GM18867 (cell line): ENCODE measurements at regions not wholly inside any gene's neighbourhood (a gene's known extent, or its start where the extent isn't known, plus 50 kb on each side); places are given as distances from the start of the nearest gene placed in this dataset.

Source experiments
- ATAC-seq: cut with Tn5 transposase; IDR thresholded peaks from one replicate; pipeline ENCODE4 v1.9.1; 2021; ENCODE audit warnings: mild to moderate bottlenecking, moderate library complexity; ENCODE audit not compliant: unreplicated experiment

DNA sequence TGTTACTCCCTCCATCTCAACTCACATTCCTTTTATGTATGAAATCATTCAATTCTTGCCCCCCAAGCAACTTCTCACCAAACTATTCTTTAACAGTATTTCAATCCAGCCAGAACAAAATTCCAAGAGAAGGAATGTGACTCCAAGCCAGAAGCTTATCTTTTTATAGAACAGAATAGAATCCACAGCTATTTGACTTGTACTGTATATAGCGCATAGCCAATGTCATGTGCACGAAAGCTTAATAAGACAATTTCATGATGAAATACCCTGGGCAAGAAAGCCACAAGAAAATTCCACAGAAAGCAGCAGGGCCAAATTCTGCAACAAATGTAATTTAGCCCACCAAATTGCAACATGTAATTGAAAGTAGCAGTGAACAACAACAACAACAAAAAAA lies 127.6 kb upstream of the UBE2E2 start:
- ATAC-seq = no peak

DNA sequence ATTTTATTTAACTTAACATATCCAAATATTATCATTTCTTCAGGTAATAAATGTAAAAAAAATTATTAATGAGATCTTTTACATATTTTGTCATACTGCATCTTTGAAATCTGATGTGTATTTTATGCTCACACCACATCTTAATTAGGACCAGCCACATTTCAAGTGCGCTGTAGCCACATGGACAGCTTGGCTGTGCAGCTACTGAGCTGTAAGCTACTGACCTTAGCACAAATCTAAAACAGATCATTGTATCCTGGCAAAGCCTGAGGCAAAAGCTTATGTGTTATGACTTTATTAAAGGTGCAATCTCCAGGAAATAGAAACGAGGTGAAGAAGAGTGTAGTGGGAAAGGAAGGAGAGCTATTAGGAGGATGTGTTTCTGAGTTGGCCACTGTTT lies 126.7 kb upstream of the UBE2E2 start:
- ATAC-seq = no peak

DNA sequence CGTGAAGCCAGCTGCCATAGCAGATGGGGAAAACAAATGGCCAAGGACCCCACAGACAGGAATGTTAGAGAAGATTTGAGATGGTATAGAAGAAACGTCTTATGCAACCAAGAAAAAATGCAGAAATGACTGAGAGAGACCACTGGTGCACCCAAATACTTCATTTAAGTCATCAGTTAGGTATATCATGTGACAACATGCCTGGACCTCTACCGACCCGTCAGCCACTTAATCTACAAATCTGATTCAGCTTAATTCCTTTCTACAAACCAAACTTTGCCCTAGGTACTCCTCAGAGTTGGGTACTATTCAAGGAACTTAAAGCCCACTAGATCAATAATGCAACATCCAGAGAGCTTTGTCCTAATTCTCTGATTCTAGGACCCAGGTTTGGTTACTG lies 126.0 kb upstream of the UBE2E2 start:
- no peak for ATAC-seq

DNA sequence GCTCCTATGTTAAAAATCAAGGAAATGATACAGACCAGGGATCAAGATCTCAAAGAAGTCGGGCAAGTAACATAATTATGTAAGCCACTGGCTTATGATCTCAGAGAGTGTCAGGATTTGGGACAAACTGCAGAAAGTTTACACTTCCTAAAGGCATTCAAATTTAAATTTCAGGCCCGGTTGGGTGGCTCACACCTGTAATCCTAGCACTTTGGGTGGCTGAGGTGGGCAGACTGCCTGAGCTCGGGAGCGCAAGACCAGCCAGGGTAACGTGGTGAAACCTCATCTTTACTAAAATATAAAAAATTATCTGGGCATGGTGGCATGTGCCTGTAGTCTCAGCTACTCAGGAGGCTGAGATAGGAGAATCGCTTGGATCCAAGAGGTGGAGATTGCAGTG lies 124.4 kb upstream of the UBE2E2 start:
- no peak for ATAC-seq

DNA sequence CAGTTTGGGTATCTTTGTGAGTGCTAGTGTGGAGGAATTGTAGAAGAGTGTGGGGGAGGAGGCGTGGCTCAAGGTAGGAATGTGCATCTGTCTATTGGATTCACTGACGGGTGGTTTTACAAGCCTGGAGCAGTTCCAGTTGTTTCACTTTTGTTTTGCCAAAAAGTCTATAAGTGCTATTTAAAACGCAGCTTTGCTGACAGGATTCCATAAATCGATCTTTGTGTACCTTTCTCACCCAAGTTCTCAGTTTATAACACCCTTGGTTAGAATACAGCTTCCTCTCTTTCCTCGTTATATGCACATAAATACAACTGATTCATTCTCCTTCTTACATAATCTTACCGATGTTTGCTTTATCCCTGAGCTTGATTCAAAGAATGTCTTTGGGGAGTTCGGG lies 123.2 kb upstream of the UBE2E2 start:
- ATAC-seq = no peak

DNA sequence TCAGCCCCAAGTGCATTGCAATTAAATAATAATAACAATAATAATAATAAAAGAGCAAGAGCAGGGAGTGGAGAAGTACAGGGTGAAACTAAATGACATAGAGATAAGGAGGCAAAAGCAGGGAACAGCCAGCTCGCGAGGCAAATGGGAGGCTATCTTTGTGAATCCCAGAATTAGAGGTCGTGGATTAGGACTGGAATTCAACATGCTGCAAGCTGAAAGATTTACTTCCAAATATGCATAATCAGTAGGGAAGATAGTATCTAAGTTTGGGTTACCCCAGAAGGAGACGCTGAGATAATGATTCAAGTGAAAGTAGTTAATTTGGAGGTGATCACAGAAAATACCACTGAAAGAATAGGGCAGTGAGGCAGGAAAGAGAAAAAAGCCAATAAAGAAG lies 119.4 kb upstream of the UBE2E2 start:
- ATAC-seq = no peak

DNA sequence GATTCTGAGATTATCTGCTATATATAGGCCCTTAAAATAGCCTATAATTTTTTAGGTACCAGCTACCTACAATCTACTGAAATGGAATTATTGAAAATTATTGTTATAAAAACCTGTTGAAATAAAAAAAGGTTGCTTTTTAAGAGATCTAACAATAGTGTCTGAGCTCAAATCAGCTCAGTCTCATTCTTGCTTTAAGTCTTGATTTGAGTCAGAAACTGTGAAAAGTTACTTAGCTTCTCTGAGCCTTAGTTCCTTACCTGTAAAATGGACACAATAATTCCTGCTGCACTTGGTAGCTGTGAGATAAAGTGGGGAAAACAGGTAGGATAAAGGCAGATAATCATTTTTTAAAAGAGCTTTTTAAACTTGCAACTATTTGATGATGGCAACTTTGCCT lies 118.8 kb upstream of the UBE2E2 start:
- peak; percentile 55 for ATAC-seq

DNA sequence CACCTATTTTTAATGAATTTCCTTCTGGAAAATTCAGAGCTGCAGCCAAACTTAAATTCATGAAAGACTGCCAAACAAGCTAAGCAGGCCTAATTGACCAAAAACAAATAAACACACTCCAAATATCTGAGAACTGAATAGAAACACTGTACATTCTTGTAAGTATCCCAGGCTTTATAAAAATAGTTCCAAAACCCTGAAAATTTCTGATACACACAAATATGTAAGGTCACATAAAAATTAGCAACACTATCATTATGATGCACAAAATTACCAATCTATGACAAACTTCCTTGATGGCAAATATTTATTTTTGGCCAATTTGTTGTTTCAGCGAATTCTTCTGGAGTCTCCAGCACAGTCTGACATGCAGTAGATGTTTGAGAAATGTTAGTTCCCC lies 117.9 kb upstream of the UBE2E2 start:
- no peak for ATAC-seq

DNA sequence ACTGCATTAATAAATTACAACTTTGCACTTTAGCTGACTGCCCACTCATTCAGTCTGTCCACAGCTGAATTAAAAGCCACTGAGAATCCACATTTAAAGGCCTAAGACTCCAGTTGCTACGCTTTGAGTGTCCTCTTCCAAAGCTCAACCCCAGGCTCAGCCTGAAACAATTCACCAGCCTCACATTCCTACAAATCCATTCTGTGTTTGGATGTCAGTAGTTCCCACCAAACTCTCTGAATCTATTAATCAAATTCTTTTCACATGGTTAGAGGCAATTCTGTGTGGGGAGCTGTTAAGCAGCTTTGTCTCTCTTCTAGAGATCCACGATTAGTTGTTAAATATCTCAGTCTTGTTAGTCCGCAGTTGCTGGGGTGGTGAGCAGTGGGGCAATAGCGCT lies 116.8 kb upstream of the UBE2E2 start:
- no peak for ATAC-seq

DNA sequence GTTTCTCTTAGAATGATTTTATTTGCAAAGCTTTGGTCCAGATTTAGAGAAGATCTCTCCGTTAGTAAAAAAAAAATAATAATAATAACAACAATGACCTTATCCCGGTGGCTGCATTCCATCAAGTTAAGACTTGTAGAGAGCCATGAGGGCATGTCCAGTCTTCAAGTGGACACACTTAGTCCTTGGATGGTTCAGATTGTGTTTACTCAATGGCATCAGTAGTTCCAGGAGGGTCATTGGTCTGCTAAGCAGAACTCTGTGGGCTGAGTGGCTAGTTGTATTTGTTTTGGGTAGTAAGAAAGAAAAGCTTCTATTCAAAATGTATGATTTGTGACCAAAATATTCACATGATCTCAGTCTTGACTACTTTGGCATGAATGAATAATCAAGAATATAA lies 116.3 kb upstream of the UBE2E2 start:
- ATAC-seq = no peak

DNA sequence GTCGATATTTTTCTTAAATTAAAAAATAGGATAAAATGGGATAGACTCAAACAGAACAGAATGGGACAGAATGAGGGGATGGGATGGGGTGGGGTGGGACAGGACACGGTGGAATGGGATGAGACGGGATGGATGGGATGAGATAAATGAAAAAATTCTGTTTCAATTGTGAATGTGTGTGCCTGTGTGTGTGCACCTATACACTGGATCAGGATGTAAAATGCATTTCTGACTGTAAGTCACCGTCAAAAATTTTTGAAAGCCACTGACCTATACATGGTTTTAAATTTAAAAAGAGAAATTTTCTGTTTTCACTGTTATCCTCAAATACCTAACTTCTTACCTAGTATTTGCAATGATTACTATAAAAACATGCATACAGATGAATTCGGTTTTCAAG lies 108.7 kb upstream of the UBE2E2 start:
- ATAC-seq = no peak

DNA sequence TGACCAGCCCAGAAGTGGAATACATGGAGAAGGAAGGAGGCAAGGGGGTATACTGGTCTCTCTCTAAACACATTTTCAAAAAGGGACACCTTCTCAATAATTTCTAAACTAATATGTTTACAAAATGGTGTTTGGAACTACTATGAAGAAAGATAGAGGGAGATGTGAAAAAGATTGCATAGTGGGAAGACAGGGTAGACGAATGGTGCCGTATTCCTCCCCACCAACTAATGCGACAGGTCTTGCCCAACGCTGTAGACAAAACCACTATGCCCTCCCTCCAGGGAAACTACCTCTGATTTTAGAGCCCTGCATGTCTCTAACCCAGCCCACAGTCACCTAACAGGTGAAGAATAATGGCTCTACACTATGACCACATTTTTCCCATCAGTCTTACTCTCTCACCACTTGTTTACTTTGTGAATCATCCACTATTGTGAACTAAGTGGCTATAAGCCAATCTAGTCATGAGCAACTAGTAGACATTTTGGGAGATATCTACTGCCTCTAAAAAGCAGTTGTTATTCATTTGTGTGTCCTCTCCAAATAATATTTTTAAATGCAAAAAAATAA lies 108.2 kb upstream of the UBE2E2 start:
- ATAC-seq = no peak

DNA sequence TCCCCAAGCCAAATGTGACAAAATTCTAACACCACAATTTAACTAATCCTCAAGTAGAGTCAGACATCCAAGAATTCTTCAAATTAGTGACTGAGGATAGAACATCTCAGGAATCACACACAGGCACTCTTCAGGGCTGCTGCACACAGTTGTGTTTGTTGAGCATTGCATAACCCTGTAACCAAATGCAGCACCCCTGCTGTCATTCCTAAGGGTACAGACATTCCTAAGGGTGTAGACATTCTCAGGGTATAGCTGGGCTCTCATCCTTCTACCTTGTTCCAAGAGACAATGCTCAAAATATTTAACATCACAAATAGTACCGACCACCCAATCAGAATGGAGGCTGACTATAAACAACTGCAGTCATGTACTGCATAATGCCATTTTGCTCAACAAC lies 107.1 kb upstream of the UBE2E2 start:
- ATAC-seq = no peak

DNA sequence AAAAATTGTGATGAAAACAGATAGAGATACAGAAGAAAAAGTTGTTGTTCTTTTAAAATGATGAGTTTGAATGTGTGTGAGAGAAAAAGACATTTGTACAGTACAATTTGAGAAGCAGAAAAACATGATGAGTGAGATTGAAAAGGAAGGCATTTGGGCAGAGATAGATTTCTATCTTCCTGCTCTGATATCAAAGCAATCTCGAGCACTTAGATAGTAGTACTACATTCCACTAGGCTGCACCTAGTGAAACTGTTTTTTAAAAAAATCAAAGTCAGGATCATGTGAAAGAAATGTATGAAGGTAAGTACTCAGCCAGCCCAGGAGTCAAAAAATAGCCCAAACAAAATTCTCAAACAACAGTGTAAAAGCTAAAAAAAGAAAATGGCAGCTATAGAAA lies 104.1 kb upstream of the UBE2E2 start:
- ATAC-seq = no peak

DNA sequence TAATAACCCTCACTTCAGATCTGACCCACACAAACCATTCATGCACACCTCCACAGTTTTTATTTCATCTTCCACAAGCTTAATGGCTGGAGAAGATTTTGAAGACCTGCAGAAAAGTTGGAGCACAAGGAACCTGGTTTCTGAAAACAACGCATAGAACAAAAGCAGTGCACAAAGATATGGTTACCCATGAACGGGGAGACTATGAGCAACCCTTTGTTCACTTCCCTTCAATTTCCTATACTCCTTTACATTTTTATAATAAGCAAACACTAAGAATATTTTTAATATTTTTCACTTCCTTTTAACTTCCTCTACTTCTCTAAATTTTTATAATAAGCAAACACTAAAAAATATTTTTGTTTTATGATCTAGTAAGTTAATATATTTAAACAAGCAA lies 103.5 kb upstream of the UBE2E2 start:
- ATAC-seq = no peak

DNA sequence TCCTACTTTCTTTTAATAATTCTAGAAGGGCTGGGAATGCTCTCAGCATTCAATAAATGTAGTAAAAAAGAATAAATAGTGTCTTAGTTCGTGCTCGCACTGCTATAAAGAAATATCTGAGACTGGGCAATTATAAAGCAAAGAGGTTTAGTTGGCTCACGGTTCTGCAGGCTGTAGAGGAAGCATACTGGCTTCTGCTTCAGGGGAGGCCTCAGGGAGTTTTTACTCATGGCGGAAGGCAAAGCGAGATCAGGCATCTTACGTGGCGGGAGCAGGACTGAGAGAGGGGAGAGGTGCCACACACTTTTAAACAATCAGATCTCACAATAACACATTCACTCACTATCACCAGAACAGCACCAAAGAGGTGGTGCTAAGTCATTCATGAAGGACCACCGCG lies 103.0 kb upstream of the UBE2E2 start:
- no peak for ATAC-seq

DNA sequence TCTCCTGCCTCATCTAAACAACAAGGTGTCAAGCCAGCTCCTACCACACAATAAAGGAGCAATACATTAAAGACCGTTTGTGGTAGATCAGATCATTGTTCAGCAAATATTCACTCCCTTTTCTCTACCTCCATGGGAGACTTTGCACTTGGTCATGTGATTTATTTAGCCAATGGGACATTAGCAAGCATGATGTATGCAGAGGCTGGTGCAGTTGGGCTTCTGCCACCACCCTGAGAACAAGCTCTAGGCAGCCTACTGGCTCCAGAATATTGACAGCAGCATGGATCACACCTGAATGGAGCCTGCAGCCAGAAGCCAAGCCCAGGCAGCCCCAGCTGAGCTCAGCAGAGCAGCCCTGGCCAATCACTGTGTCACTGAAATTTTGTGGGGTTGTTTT lies 99.4 kb upstream of the UBE2E2 start:
- no peak for ATAC-seq

DNA sequence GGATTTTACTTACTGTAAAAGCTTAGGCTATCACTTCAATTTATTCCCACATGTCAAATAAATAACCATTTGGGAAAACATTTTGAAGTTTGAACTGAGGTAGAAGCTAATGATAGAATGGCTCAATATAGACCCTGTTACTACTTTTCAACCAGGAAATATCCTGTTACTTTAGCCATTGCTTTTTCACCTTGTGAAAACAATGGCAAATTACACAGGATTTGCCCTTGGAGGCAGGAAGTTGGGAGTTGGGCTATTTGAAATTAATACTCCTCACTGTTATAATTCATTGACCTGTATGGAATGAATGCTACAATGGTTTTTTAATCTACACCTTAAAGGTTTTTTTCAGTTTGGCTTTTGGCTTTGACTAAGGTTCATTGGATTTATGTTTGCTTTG lies 98.1 kb upstream of the UBE2E2 start:
- no peak for ATAC-seq

DNA sequence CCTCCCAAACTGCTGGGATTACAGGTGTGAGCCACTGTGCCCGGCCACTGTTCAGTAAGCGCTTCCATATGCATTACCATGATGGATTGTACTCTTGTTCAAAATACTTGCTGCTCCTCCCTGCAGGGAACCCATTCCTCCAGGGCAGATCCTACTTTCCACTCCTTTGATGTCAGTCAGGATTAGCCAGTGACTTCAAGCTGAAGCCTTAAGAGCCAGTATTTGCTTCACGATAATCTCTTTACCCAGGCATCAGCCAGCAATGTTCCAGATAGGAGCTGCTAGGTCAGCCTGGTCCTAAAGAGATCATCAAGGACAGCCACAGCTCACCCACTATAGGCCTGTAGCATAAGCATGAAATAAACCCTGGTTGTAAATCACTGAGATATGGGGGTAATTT lies 96.5 kb upstream of the UBE2E2 start:
- ATAC-seq = no peak

DNA sequence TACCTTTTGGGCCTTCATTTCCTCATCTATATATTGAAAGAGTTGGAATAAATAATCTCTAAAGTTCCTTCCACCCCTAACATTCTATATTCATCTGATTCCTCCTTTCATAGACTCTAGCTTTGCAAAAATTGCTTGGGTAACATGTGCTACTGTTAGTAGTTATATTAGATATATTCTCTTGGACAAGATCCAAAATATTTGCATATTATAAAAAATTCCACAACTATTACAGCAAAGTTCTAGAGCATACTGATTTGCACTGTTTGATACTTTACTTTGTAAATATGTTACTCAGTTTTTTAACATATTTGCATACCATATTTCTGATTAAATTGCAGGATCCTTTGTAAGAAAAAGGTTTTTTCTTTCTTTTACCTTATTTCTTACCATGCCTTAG lies 95.9 kb upstream of the UBE2E2 start:
- ATAC-seq = no peak

DNA sequence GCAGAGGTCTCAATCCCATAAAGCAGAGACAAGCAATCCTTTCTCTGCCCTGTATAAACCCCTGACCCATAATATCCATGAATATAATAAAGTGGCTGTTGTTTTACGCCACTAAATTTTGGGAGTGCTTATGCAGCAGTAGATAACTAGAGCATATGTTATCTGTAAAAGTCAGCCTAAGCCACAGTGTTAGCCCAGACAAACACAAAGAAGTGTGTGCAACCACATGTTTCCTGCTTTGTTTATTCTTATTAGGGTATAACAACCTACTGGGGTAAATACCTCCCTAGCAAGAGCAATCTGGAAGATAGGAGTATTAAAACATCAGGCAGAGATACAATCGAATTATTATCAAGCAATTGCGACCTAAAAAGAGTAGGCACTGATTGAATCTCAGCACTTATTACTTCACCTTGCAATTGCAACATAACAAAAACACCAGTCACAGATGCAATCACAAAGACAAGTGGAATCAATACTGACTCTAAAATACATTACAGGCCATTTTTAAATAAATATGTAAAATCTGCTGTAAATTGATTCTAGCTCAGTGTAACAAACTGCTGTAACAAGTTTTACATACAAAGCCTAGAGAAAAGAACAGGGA lies 94.6 kb upstream of the UBE2E2 start:
- ATAC-seq = no peak

DNA sequence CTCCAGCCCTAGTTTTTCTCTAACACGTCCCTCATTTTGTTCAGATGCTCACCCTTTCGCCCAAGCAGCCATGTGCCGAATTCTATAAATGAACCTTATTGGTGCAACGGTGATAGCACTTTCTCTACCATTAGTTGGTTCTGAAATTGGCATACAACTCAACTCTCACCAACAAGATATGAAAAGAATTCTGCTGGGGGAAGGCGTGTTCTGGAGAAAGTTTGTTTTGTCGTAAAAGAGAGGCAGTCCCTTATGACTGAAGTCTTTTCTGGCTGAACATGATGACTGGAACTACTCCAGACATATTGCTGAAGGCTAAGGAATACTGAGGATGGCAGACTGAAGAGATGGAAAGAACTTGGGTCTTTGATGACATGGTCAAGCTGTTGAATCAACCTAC lies 91.8 kb upstream of the UBE2E2 start:
- ATAC-seq = no peak

DNA sequence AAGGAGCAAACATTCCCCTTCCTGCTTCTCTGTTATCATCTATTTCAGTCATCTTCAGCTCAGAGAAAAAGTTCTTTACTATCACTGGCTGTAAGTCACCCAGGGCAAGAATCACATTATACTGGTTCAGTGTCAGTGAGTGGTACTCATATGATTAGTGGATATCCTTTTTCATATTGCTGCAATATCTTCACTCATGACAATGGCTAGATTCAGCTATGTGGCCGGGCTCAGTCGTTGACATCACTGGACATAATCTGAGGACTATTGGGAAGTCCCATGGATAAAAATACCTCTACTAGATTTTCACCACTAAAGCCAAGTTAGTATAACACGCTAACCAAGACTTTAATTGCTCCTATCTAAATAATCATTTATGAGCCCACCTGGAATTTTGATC lies 91.3 kb upstream of the UBE2E2 start:
- ATAC-seq = no peak
